ENCODE measurements at regions not wholly inside any gene's neighbourhood (a gene's known extent, or its start where the extent isn't known, plus 50 kb on each side); places are given as distances from the start of the nearest gene placed in this dataset.

DNA sequence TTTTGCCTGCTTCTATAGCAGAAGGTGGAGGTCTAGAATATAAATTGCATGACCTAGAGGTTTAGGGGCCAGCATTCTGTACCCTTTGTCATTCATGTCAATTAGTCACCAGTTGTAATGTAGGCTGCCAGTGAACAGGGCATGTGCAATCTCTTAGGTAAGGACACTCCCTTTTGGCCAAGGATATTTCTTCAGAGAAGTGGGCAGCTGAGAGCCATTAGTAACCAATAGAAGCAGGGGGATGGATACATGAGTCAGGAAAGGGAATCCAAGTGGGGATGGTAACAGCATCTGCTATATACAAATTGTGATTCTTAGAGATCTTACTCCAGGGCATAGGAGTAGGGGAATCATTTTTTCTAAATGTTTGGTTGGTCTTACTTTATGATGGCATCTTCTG lies 494.2 kb upstream of the JAG1 start (continued):
- TF ChIP-seq, protein P1, sequence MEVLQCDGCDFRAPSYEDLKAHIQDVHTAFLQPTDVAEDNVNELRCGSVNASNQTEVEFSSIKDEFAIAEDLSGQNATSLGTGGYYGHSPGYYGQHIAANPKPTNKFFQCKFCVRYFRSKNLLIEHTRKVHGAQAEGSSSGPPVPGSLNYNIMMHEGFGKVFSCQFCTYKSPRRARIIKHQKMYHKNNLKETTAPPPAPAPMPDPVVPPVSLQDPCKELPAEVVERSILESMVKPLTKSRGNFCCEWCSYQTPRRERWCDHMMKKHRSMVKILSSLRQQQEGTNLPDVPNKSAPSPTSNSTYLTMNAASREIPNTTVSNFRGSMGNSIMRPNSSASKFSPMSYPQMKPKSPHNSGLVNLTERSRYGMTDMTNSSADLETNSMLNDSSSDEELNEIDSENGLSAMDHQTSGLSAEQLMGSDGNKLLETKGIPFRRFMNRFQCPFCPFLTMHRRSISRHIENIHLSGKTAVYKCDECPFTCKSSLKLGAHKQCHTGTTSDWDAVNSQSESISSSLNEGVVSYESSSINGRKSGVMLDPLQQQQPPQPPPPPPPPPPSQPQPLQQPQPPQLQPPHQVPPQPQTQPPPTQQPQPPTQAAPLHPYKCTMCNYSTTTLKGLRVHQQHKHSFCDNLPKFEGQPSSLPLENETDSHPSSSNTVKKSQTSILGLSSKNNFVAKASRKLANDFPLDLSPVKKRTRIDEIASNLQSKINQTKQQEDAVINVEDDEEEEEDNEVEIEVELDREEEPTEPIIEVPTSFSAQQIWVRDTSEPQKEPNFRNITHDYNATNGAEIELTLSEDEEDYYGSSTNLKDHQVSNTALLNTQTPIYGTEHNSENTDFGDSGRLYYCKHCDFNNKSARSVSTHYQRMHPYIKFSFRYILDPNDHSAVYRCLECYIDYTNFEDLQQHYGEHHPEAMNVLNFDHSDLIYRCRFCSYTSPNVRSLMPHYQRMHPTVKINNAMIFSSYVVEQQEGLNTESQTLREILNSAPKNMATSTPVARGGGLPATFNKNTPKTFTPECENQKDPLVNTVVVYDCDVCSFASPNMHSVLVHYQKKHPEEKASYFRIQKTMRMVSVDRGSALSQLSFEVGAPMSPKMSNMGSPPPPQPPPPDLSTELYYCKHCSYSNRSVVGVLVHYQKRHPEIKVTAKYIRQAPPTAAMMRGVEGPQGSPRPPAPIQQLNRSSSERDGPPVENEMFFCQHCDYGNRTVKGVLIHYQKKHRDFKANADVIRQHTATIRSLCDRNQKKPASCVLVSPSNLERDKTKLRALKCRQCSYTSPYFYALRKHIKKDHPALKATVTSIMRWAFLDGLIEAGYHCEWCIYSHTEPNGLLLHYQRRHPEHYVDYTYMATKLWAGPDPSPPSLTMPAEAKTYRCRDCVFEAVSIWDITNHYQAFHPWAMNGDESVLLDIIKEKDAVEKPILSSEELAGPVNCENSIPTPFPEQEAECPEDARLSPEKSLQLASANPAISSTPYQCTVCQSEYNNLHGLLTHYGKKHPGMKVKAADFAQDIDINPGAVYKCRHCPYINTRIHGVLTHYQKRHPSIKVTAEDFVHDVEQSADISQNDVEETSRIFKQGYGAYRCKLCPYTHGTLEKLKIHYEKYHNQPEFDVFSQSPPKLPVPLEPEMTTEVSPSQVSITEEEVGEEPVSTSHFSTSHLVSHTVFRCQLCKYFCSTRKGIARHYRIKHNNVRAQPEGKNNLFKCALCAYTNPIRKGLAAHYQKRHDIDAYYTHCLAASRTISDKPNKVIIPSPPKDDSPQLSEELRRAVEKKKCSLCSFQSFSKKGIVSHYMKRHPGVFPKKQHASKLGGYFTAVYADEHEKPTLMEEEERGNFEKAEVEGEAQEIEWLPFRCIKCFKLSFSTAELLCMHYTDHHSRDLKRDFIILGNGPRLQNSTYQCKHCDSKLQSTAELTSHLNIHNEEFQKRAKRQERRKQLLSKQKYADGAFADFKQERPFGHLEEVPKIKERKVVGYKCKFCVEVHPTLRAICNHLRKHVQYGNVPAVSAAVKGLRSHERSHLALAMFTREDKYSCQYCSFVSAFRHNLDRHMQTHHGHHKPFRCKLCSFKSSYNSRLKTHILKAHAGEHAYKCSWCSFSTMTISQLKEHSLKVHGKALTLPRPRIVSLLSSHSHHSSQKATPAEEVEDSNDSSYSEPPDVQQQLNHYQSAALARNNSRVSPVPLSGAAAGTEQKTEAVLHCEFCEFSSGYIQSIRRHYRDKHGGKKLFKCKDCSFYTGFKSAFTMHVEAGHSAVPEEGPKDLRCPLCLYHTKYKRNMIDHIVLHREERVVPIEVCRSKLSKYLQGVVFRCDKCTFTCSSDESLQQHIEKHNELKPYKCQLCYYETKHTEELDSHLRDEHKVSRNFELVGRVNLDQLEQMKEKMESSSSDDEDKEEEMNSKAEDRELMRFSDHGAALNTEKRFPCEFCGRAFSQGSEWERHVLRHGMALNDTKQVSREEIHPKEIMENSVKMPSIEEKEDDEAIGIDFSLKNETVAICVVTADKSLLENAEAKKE (CRISPR knock-in tag; IDR thresholded peaks at IDR 0.05): no peak
- TF ChIP-seq, protein P2, sequence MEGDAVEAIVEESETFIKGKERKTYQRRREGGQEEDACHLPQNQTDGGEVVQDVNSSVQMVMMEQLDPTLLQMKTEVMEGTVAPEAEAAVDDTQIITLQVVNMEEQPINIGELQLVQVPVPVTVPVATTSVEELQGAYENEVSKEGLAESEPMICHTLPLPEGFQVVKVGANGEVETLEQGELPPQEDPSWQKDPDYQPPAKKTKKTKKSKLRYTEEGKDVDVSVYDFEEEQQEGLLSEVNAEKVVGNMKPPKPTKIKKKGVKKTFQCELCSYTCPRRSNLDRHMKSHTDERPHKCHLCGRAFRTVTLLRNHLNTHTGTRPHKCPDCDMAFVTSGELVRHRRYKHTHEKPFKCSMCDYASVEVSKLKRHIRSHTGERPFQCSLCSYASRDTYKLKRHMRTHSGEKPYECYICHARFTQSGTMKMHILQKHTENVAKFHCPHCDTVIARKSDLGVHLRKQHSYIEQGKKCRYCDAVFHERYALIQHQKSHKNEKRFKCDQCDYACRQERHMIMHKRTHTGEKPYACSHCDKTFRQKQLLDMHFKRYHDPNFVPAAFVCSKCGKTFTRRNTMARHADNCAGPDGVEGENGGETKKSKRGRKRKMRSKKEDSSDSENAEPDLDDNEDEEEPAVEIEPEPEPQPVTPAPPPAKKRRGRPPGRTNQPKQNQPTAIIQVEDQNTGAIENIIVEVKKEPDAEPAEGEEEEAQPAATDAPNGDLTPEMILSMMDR (conservative IDR thresholded peaks at IDR 0.05; ENCODE audit: low read depth in 2 of 2): no peak
- TF ChIP-seq POLR2AphosphoS5 (IDR thresholded peaks at IDR 0.05; ENCODE audit: low read depth): no peak

GRCh38 chr20:11170025-11170424 lies 496.2 kb upstream of the JAG1 start:
- ATAC-seq: no peak
- Histone ChIP-seq H3K4me3 (no peak overlapping the region), H3K27ac (ENCODE audit: low read depth) (no peak overlapping the region), H3K9me2 (ENCODE audit: insufficient read depth) (peaks cover 14% of the 10 kb centered on the region), H3K27me3 (ENCODE audit: insufficient read depth) (no peaks in the 10 kb centered on the region), H2AFZ (no peak overlapping the region), H3K79me2 (replicated peaks; ENCODE audit: insufficient read depth) (no peaks in the 10 kb centered on the region), H4K20me1 (replicated peaks; ENCODE audit: insufficient read depth) (no peaks in the 10 kb centered on the region), H3K4me2 (no peak overlapping the region), H3K4me1 (ENCODE audit: insufficient read depth) (peaks cover 5% of the 10 kb centered on the region; the same call in 1 of the 2 replicates), H3K36me3 (ENCODE audit: insufficient read depth) (no peaks in the 10 kb centered on the region), H3F3A (replicated peaks; ENCODE audit: low read depth) (no peaks in the 10 kb centered on the region)
- H3K27ac Mint-ChIP-seq: peak overlapping the region; percentile 28; the same call in 1 of the 2 replicates
- peaks cover 8% of the 10 kb centered on the region; the same call in 2 of the 3 replicates for H3K4me1 Mint-ChIP-seq
- DNase-seq (ENCODE audit: low spot score): no peak
- H3K9me3 Mint-ChIP-seq: no peaks in the 10 kb centered on the region
- no peak overlapping the region for H3K4me3 Mint-ChIP-seq
- no peaks in the 10 kb centered on the region for H3K36me3 Mint-ChIP-seq (ENCODE audit: low read depth)
- H3K27me3 Mint-ChIP-seq (ENCODE audit: insufficient read depth, low read depth, poor library complexity): no peaks in the 10 kb centered on the region
- TF ChIP-seq JUNB (IDR thresholded peaks at IDR 0.05; ENCODE audit: unreplicated experiment) (no peak), EZH2 (IDR thresholded peaks at IDR 0.05; ENCODE audit: low read depth, unreplicated experiment) (no peak), STAT1 (IDR thresholded peaks at IDR 0.05; ENCODE audit: unreplicated experiment) (no peak), ZNF114 (CRISPR knock-in tag; IDR thresholded peaks at IDR 0.05) (no peak), REST (IDR thresholded peaks at IDR 0.05; ENCODE audit: unreplicated experiment) (no peak), NANOG (IDR thresholded peaks at IDR 0.05; ENCODE audit: borderline replicate concordance) (no peak), POLR2AphosphoS5 (IDR thresholded peaks at IDR 0.05; ENCODE audit: low read depth) (no peak)
- TF ChIP-seq, protein P2 (conservative IDR thresholded peaks at IDR 0.05; ENCODE audit: low read depth in 2 of 2): no peak
- TF ChIP-seq, protein P3, sequence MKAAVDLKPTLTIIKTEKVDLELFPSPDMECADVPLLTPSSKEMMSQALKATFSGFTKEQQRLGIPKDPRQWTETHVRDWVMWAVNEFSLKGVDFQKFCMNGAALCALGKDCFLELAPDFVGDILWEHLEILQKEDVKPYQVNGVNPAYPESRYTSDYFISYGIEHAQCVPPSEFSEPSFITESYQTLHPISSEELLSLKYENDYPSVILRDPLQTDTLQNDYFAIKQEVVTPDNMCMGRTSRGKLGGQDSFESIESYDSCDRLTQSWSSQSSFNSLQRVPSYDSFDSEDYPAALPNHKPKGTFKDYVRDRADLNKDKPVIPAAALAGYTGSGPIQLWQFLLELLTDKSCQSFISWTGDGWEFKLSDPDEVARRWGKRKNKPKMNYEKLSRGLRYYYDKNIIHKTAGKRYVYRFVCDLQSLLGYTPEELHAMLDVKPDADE (IDR thresholded peaks at IDR 0.05): no peak

Measured in GM23338 (cell line).